ENCODE measurements at regions not wholly inside any gene's neighbourhood (a gene's known extent, or its start where the extent isn't known, plus 50 kb on each side); places are given as distances from the start of the nearest gene placed in this dataset.

DNA sequence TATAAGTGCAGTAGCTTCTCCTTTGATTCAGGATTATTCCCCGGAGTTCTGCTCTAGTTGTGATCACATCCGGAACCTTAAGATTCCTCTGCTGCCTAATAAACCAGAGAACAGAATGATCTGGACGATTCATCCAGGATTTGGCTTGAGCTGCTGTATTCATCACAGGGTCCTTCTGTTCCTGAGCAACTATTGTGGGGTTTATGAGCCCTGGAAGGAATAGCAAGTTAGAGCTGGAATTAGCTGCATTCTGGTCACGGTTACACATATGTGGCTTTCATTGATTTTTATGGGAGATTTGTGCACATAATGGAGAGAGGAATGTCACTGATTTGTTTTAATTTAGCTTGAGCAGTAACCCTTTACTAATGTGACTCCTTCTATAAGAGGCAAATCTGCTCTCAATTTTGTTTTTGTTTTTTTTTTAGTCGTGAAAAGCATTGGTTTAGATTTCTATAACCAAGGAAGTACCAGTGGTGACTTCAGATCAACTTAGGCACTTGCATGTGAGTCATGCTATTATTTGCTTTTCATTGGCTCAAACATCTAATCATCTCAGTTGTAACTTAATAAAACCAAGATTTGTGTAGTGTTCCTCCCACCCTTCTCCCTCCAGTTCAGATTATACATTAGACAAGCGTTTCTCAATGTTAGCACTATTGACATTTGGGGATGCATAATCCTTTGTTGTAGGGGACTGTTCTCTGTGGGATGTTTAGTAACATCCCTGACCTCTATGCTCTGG lies 148.5 kb downstream of the OTOL1 start:
- Histone ChIP-seq H3K27ac (ENCODE audit: control insufficient read depth, insufficient read depth) (no peak overlapping the region), H3K9ac (ENCODE audit: control insufficient read depth, insufficient read depth, low read length) (no peak overlapping the region), H3K9me3 (replicated peaks; ENCODE audit: control insufficient read depth, insufficient read depth, low read length) (no peaks in the 10 kb centered on the region), H3K4me3 (no peak overlapping the region), H3K4me2 (ENCODE audit: control insufficient read depth, insufficient read depth) (no peak overlapping the region), H3K79me2 (ENCODE audit: control insufficient read depth, insufficient read depth, low read length) (no peaks in the 10 kb centered on the region), H3K36me3 (ENCODE audit: control insufficient read depth in 2 of 2, insufficient read depth in 2 of 2, low read length in 1 of 2) (no peaks in the 10 kb centered on the region), H3K4me1 (ENCODE audit: control insufficient read depth, insufficient read depth, low read length) (no peaks in the 10 kb centered on the region), H3K27me3 (replicated peaks in 1 of 2; ENCODE audit: control insufficient read depth in 2 of 2, insufficient read depth in 2 of 2, low read length in 1 of 2) (no peaks in the 10 kb centered on the region), H4K20me1 (ENCODE audit: control insufficient read depth, insufficient read depth) (no peaks in the 10 kb centered on the region), H2AFZ (ENCODE audit: control insufficient read depth, low read depth, low read length) (no peak overlapping the region)
- ChIA-PET CTCF (no interaction called here), RAD21 (ENCODE audit: unreplicated experiment) (no interaction called here), SMC1A (ENCODE audit: uncharacterized antibody, unreplicated experiment) (interaction anchor here (0.6 kb wide), 1 partner anchor 136 kb away, joined by 3 read pairs; no protein-coding TSS in a partner anchor), POLR2A (no interaction called here)
- WGBS (ENCODE audit: insufficient coverage, insufficient replicate concordance, low lambda C conversion rate, missing lambda C conversion rate) = 8% methylated on average over 6 of the region's 6 CpGs
- in situ Hi-C loops (cut with MboI) (no loop called here), intact Hi-C loops (cut with micrococcal nuclease; ENCODE audit: unreplicated experiment) (no loop called here)
- no TSS peak for BruUV-seq (replicated peaks)
- ATAC-seq = no peak
- DNase-seq (ENCODE audit: low read depth, low spot score) = no peak
- no peak for FAIRE-seq
- TF ChIP-seq, protein P1, sequence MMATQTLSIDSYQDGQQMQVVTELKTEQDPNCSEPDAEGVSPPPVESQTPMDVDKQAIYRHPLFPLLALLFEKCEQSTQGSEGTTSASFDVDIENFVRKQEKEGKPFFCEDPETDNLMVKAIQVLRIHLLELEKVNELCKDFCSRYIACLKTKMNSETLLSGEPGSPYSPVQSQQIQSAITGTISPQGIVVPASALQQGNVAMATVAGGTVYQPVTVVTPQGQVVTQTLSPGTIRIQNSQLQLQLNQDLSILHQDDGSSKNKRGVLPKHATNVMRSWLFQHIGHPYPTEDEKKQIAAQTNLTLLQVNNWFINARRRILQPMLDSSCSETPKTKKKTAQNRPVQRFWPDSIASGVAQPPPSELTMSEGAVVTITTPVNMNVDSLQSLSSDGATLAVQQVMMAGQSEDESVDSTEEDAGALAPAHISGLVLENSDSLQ (IDR thresholded peaks at IDR 0.05) = no peak
- TF ChIP-seq, protein P2, sequence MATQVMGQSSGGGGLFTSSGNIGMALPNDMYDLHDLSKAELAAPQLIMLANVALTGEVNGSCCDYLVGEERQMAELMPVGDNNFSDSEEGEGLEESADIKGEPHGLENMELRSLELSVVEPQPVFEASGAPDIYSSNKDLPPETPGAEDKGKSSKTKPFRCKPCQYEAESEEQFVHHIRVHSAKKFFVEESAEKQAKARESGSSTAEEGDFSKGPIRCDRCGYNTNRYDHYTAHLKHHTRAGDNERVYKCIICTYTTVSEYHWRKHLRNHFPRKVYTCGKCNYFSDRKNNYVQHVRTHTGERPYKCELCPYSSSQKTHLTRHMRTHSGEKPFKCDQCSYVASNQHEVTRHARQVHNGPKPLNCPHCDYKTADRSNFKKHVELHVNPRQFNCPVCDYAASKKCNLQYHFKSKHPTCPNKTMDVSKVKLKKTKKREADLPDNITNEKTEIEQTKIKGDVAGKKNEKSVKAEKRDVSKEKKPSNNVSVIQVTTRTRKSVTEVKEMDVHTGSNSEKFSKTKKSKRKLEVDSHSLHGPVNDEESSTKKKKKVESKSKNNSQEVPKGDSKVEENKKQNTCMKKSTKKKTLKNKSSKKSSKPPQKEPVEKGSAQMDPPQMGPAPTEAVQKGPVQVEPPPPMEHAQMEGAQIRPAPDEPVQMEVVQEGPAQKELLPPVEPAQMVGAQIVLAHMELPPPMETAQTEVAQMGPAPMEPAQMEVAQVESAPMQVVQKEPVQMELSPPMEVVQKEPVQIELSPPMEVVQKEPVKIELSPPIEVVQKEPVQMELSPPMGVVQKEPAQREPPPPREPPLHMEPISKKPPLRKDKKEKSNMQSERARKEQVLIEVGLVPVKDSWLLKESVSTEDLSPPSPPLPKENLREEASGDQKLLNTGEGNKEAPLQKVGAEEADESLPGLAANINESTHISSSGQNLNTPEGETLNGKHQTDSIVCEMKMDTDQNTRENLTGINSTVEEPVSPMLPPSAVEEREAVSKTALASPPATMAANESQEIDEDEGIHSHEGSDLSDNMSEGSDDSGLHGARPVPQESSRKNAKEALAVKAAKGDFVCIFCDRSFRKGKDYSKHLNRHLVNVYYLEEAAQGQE (IDR thresholded peaks at IDR 0.05; ENCODE audit: low read depth, low read length) = no peak
- TF ChIP-seq, protein P3, sequence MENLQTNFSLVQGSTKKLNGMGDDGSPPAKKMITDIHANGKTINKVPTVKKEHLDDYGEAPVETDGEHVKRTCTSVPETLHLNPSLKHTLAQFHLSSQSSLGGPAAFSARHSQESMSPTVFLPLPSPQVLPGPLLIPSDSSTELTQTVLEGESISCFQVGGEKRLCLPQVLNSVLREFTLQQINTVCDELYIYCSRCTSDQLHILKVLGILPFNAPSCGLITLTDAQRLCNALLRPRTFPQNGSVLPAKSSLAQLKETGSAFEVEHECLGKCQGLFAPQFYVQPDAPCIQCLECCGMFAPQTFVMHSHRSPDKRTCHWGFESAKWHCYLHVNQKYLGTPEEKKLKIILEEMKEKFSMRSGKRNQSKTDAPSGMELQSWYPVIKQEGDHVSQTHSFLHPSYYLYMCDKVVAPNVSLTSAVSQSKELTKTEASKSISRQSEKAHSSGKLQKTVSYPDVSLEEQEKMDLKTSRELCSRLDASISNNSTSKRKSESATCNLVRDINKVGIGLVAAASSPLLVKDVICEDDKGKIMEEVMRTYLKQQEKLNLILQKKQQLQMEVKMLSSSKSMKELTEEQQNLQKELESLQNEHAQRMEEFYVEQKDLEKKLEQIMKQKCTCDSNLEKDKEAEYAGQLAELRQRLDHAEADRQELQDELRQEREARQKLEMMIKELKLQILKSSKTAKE (IDR thresholded peaks at IDR 0.05; ENCODE audit: low read depth, poor library complexity, severe bottlenecking) = no peak
- TF ChIP-seq SP1 (IDR thresholded peaks at IDR 0.05; ENCODE audit: low read depth, low read length) = no peak
- TF ChIP-seq, protein P4, sequence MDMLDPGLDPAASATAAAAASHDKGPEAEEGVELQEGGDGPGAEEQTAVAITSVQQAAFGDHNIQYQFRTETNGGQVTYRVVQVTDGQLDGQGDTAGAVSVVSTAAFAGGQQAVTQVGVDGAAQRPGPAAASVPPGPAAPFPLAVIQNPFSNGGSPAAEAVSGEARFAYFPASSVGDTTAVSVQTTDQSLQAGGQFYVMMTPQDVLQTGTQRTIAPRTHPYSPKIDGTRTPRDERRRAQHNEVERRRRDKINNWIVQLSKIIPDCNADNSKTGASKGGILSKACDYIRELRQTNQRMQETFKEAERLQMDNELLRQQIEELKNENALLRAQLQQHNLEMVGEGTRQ (IDR thresholded peaks at IDR 0.05; ENCODE audit: borderline replicate concordance, low read depth, low read length) = no peak
- TF ChIP-seq, protein P5, sequence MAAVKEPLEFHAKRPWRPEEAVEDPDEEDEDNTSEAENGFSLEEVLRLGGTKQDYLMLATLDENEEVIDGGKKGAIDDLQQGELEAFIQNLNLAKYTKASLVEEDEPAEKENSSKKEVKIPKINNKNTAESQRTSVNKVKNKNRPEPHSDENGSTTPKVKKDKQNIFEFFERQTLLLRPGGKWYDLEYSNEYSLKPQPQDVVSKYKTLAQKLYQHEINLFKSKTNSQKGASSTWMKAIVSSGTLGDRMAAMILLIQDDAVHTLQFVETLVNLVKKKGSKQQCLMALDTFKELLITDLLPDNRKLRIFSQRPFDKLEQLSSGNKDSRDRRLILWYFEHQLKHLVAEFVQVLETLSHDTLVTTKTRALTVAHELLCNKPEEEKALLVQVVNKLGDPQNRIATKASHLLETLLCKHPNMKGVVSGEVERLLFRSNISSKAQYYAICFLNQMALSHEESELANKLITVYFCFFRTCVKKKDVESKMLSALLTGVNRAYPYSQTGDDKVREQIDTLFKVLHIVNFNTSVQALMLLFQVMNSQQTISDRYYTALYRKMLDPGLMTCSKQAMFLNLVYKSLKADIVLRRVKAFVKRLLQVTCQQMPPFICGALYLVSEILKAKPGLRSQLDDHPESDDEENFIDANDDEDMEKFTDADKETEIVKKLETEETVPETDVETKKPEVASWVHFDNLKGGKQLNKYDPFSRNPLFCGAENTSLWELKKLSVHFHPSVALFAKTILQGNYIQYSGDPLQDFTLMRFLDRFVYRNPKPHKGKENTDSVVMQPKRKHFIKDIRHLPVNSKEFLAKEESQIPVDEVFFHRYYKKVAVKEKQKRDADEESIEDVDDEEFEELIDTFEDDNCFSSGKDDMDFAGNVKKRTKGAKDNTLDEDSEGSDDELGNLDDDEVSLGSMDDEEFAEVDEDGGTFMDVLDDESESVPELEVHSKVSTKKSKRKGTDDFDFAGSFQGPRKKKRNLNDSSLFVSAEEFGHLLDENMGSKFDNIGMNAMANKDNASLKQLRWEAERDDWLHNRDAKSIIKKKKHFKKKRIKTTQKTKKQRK (IDR thresholded peaks at IDR 0.05; ENCODE audit: low read depth, low read length) = no peak
- TF ChIP-seq SREBF1 (IDR thresholded peaks at IDR 0.05; ENCODE audit: low read length) = no peak
- TF ChIP-seq, protein P6, sequence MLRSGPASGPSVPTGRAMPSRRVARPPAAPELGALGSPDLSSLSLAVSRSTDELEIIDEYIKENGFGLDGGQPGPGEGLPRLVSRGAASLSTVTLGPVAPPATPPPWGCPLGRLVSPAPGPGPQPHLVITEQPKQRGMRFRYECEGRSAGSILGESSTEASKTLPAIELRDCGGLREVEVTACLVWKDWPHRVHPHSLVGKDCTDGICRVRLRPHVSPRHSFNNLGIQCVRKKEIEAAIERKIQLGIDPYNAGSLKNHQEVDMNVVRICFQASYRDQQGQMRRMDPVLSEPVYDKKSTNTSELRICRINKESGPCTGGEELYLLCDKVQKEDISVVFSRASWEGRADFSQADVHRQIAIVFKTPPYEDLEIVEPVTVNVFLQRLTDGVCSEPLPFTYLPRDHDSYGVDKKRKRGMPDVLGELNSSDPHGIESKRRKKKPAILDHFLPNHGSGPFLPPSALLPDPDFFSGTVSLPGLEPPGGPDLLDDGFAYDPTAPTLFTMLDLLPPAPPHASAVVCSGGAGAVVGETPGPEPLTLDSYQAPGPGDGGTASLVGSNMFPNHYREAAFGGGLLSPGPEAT (IDR thresholded peaks at IDR 0.05; ENCODE audit: low read depth) = no peak
- no peak for TF ChIP-seq SRF (IDR thresholded peaks at IDR 0.05; ENCODE audit: low read depth in 2 of 2, low read length in 2 of 2)
